Thyroid gland (tissue), 4 donors: ENCODE measurements at regions not wholly inside any gene's neighbourhood (a gene's known extent, or its start where the extent isn't known, plus 50 kb on each side); places are given as distances from the start of the nearest gene placed in this dataset.

Experiments used
- CTCF ChIP-seq, 6 experiments: fragments of 200-600 bp in 3 of 6; fragments of 450-650 bp in 3 of 6; sonication (generic) in 3 of 6; IDR thresholded peaks; one replicate each; pipeline ENCODE4 v1.5.1; 2016 to 2019; ENCODE audit warnings: antibody characterized with exemption in 6 of 6, mild to moderate bottlenecking in 2 of 6, inconsistent platforms in 1 of 6, moderate library complexity in 1 of 6
- POLR2A ChIP-seq, 2 donors: fragments of 450-650 bp; IDR thresholded peaks; one replicate each; pipeline ENCODE4 v1.6.1; 2017; ENCODE audit warnings: antibody characterized with exemption in 2 of 2, mild to moderate bottlenecking in 2 of 2, moderate library complexity in 1 of 2

GRCh38 chr20:4472906-4473305 is 213.3 kb upstream of the PRNP start:
- TF ChIP-seq CTCF (IDR thresholded peaks at IDR 0.05) (no peak), POLR2A (IDR thresholded peaks at IDR 0.05) (no peak)
